Hematopoietic multipotent progenitor cell treated with erythropoietin and hydrocortisone succinate and interleukin-3 and kit ligand, for 17 days (in vitro differentiated cells): ENCODE measurements at regions not wholly inside any gene's neighbourhood (a gene's known extent, or its start where the extent isn't known, plus 50 kb on each side); places are given as distances from the start of the nearest gene placed in this dataset.

Experiments
- DNase-seq: peaks from one replicate; pipeline ENCODE4 v3.0.0-alpha.2; 2015; ENCODE audit warnings: low spot score

DNA sequence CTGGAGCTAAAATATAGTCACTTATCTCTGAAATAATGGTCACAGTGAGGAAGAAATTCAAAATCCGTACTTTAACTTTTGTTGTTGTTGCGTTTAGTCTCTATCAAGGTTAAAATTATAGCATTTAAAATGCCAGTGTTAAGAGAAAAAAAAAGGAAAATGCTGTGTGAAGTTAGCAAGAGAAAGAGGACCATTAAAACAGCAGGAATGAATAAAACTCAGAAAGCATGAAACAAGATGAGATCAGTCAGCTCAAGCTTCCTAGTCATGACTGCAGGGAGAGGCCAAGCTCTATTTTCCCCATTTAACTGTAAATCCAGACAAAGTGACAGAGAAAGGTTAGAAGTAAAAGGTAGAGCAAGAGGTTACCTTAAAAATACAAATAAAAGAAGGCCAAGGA lies 281.7 kb upstream of the ATP5MC3 start:
- DNase-seq: no peak

DNA sequence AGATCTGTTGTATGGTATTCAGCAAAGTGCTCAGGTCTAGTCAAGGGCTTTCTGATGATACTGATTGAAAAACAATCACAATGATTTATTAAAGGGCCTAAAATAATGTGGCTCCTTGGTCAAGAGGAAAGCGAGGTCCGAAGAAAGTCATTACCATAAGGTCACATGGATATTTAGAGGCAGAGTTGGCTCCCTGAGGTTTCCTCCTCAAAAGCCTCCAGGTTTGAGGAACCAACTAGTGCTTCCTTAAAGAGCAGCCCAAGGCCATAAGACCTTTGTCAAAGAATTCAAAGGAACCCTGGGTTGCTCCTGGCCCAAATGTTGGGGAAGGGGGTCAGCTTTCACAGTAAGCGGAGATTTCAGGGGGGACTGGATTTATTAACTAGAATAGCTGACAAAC lies 280.7 kb upstream of the ATP5MC3 start:
- no peak for DNase-seq

DNA sequence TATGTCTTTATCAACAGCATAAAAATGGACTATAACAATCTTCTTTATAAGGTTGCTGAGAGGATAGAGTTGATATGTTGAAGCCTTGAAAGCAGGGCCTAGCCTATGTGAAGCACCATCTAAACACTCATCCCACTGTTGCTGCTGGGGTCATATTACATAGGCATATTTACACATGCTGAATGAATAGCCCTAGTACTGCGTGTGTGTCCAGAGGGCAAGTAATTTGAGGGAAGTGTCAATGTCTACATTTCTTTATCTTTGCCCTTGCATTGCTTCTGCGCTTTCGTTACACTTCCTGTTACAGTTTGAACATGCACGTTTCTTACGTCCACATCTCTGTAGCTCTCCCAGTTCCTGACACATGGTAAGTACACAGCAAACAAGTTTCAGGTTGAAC lies 280.3 kb upstream of the ATP5MC3 start:
- DNase-seq: no peak

DNA sequence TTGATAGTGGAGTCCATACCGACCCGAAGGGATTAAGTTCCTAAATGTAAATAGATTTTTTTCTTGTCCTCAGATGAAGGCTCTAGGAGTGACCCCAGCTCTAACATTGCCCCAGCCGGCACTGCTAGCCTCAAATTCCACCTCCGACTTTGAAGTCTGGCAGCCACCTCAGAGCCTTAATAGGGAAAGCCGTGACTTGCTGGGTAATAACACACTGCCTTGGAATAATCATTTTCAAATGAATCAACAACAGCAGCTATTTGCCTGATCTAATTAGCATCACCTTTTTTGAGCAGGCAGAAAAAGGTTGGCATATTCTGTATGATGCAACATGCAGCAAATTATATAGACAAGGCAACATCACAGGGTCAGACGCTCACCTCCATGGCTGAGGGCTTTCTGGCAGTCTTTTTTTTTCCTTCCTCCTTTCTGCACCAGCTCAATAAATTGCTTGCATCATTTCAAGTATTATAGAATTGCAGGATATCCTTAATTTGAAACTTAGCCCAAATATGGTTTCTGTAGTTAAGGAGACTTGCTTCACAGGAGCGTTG lies 276.5 kb upstream of the ATP5MC3 start:
- DNase-seq: no peak

DNA sequence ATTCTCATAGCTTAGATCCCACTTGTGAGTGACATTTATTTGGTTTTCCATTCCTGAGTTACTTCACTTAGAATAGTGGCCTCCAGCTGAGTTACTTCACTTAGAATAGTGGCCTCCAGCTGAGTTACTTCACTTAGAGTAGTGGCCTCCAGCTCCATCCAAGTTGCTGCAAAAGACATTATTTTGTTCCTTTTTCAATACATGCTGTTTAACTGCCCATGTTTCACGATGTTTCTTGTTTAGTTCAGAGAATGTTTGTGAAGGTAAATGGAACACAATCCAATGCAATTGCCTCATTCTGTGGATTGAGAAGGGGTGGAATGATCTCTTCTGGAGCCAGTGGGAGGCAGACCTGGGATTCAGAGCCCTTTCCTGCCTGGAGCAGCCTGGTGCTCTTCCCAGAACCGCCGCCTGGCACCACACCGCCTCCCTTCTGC lies 273.5 kb upstream of the ATP5MC3 start:
- no peak for DNase-seq

DNA sequence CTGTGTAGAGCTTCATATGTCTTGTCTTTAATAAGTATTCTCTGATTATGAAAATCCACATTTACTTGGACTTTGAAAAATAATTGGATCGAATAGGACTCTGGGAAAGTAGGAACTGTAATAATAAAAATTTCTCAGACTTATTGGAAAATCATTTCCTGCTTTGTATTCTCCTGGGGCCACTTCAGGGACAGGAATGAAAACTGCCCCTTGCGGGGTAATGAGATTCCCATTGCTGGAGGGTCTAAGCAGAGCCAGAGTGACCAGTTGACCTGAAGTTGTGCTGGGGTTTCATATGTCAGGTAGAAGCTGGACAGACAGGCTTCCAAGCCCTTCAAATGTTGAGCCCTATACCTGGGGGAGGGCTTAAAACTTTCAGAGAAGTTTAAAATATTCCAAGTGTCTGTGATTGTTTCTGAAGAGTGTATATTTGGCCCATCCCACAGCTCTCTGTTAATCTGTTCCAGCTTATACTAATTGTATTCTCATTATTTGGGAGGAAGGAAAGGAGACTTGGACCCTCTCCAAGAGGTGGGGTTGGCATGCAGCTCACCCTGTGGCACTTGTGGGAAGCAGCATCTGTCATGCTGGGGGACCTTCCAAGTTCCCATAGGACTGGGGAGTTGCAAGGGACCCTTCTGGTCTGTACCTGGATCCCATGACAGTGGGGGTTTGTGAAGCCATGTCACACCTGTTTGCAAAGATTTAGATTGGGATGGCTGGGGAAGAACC lies 268.7 kb upstream of the ATP5MC3 start:
- no peak for DNase-seq

DNA sequence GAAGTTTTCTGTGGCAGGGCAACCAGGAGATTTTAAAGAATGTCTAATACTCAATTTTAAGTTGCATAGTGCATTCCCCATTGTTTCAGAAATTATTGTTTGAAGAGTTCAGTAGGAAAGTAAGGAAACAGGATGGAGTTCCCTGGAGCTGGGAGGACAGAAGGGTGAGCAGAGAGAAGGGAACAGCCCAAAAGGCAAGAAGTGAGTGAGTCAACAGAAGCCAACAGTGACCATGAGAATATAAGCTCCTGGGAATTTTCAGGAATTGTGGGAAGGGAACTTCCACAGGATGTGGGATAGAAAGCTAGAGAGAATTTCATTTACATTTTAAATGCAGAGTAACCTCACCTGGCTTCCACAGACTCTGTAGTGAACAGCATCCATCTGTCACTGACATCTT lies 268.1 kb upstream of the ATP5MC3 start:
- DNase-seq: no peak

DNA sequence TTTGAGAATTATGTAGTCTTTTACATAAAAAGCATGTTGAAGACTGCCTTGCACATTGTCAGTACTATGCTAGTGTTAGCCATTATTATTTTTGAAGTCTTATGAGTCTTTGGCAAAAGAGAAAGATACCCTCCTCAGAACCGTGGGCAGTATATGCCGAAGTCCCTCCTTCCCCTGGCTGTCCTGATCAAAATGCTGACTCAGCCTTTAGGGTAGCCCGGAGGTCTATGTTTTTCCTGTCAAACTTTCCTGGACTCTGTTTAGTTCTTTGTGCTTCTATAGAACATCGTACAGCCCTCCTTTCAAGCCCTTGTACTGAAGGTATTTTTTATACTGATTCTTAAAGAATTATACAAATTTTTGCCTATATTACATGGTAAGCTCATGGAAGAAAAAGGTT lies 264.7 kb upstream of the ATP5MC3 start:
- DNase-seq: no peak

DNA sequence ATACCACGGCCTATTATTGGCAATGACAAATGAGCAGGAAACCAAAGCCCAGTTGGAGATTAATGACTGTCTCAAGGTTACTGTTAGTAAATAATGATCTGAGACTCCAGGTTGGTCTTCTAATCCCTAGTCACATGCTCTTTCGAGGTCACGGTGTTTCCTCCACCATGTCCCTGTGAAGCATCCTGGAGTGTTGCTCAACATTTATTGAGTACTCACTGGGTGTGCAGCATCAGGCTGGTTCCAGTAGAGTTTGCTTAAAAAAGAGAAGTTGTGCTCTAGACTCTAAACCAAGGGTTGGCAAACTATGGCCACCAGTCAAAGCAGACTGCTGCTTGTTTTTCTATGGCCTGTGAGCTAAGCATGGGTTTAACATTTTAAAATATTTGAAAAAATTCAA lies 263.8 kb upstream of the ATP5MC3 start:
- no peak for DNase-seq

DNA sequence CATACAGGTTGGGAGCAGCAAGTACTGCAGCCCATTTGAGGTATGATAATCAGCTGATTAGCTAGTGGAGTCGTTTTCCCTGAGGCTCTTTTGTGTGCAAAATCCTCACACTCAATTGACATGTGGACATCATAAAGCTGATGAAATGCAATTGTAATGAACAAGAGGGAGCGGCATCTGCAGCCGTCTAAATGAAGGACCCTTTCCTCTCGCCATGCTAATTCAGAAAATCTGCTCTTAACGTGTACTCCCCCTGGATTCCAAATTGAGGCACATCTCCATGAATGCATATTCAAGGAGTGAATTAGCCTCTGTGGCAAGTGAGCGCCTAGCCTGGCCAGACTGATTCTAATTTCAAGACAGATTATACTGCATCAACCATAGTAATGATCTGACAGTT lies 260.9 kb upstream of the ATP5MC3 start:
- no peak for DNase-seq

DNA sequence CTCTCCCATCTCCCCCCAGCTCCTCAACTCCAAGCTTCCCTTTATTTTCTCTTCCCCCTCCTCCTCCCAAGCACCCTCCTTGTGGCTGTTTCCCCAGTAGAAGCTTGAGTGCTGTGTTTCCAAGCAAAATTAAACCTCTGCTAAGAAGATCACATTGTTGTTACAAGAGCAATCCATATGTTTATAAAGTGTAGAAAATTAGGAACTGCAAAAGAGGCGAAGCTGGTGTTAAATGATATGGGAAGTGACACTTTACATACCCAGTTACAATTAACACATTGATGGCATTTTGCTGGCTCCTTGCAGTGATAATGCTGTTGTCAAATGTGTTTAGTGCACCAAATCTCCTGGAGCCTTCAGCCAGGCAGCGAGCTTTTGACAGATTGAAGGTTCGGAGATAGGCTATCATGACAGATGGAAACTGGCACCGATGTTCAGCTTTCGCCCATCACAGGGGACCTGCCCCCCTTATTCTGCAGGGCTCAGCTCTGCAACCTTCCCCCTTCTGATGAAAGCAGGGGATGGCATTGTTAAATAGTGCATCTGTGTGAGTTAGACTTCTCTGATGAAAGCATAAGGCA lies 259.8 kb upstream of the ATP5MC3 start:
- DNase-seq: no peak

DNA sequence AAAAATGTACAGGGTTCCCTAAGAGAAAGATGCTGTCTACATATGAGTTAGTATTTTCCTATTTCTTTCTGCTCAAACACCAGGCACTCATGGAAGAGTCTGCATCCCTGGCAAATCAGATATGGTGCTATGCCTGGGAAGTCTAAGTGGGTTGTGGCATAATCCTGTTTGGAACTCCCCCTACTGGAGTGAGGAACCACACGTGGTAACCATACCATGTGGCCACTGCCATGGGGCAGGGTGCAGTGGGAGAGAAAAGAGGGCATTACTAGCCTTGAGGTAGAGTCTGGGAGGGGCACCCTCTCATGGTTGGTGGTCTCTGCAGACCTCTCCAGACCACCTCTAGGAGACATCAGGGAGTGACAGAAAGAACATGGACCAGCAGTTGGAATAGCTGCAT lies 257.9 kb upstream of the ATP5MC3 start:
- DNase-seq: no peak

DNA sequence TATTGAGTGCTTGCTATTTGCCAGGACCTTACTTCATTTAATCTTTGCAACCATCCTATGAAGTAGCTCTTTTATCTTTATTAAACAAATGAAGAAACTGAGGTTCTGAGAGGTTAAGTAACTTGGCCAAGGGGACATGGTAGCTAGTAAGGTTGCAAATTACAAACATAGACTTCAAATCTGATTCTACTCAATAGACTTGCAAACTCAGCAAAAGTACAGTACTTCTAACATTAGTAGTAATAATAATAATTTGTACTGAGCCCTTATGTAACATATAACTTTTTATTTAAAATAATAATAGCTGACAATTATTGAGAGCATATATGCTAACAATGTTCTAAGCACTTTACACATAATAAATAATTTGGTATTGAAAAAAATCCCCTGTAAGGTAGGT lies 255.7 kb upstream of the ATP5MC3 start:
- DNase-seq: no peak

DNA sequence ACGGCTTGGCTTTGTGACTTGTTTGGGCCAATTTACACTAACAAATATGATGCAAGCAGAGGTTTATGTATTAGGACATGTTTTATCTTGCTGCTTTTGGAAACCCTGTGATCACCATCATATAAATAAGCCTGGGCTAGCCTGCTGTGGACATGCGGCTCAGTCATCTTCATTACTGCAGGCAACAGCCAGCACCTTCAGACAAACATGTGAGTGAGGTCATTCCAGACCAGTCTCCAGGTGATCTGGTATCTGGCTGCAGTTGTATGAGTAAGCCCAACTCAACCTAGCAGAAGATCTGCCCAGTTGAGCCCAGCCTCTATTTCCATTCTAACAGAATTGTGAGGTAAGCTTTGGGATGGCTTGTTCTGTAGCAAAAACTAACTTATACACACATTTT lies 254.6 kb upstream of the ATP5MC3 start:
- no peak for DNase-seq

DNA sequence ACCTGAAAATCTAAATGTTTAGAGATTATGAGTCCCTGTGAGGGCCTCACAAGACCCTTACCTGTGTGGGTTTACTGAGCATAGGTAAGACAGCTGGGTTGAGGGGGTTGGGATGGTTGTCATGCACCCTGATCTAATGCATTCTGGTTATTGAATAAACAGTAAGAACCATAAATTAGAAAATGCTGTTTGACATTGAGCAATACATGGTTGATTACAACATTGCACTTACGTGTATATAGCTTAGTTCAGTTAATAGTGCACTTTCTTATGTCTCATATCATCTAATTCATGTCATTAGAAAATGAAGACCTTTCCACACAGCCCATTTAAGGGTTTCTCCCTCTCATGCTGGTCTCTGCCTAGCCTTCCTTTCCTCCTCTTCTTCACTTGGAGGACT lies 253.5 kb upstream of the ATP5MC3 start:
- no peak for DNase-seq

DNA sequence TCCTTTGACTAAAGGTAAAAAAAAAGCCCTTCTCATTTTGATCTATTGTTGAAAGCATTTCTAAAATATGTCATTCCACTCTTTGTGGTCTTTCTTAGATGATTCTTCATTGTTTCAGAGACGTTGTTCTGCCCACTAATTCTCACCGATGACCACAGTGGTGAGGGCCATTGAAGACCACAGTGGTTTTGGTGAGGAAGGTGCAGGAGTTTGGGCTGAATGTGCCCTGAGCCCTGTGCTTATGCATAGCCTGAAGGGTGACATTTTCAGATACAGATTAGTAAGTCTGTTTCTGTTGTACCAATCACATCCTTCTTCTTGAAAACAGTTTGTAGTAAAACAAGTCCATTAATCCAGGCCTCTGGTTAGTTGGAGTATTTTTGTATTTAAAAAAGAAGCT lies 251.3 kb upstream of the ATP5MC3 start:
- DNase-seq: no peak

DNA sequence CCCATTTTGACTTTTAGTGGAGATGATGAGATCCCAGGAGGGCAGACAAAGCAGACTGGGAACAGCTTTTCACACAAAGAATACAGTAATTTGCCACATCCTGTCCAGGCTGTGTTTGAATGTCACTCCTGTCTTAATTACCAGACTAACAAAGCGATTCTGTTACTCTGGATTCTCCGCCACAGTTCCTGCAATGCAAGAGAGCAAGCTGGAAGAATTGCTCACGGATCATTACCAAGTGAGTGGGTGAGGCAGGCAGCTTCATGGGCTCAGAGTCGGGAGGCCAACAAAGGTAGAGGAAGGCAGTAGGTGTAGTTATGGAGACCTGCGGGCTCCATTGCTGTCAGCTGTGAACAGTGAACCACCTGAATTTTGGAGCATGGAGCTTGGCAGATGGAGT lies 250.5 kb upstream of the ATP5MC3 start:
- DNase-seq: no peak

DNA sequence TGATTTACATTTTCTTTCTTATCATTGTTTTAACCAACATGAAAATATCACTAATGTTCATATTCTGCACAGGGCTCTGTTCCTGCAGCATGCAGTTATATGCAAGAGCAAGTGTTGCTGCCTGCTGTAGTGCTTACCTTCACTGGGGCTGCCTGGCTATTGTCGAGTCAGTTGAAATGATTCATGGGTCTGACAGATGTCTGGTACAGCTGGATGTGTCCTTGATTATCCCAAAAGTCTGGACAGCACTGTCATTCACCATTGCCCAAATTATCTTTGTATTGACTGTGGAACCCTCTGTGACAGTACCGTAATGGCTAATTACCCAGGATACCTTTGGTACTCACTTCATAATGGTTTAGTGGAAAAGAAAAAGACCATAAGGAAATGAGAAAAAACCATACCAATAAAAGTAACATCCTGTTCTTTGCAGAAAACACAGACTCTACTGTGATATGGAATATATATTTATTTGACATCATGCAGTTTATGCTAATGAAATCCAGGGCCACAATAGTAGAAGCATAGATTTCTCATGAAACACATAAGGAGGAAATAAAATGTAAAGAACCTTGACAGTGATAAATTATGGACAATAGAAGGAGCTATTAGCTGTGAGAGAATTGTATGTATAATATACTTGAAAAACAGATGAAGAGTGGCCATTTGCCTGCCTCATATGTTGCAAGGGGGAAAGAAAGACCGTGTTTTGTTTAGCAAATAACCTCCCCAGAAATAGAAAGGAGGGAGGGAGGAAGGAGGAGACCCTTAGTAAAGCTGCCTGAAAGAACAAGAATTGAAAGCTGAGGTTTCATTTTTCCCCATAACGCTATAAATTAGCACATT lies 249.8 kb upstream of the ATP5MC3 start:
- DNase-seq: no peak

DNA sequence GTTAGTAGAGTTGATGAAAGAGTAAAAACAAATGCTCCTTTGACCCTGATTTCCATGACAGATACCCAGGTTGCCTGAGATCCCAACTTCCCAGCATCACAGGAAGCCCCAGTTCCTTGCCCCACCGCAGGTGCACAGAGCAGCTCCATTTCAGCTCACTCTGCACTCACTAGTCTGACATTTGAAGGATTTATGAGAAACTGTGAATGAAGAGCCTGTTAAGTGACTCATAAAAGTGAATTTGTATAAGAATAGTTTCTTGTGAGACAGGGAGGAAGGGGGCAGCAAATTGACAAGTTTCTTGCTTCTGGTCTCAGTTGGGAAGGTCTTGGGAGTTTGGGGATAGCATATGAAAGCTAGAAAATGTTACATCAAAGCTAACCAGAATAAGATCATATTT lies 248.7 kb upstream of the ATP5MC3 start:
- DNase-seq: no peak

DNA sequence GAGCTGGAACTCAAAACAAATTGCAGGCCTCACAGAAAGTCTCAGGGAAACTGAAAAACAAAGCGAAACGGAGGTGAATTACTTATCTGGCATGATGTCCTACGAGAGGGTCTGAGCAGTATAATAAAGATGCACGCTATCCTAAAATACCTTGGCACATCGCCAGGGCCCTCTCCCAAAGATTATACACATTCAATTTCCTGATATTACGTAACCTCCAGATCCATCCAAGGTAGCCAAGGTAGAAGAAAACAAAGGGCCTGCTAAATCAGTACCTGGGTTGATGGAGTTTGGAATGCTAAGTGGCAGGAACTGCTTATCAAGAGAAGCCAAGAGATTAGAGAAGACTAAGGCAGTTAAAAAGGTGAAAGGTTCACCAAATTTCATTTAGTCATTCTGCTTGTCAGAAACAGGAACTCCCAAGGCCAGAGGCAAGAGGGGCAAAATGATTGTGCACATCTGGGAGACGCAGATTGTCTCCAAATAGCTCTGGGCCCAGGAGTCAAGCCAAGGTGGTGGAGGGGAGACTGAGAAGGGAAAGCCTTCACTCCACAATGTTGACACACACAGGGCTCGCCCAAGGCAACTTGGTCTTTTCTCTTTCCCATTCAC lies 236.8 kb upstream of the ATP5MC3 start:
- no peak for DNase-seq

DNA sequence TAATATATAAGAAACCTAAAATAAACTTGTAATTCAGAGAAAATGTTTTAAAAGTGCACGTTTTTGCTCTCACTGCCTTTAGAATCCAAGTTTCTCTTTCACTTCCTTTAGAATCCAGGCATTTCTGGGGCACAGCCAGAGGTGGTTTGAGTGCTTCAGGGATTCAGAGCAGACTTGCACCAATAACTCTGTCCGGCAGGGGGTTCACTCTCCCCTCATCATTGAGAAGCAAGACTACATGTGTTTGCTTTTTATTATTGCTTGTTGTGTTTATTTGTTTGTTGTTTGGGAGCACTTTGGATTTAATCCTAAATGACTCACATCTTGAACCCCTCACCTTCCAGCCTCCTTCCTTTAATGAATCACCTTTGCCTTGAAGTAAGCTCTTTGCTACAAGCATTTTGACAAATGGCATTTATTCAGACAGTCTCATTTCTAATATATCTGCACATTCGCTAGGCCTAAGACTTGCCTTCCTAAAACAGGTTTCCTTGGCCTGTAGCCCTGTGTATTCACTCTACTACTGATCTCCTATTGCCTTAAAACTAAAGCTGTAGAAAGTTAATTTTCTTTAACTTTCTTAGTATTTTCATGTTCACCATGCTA lies 233.5 kb upstream of the ATP5MC3 start:
- no peak for DNase-seq
